Kidney (tissue), 13 donors: ENCODE measurements at regions not wholly inside any gene's neighbourhood (a gene's known extent, or its start where the extent isn't known, plus 50 kb on each side); places are given as distances from the start of the nearest gene placed in this dataset.

Experiments
- DNase-seq, 5 donors: peaks; one replicate each; pipeline ENCODE4 v3.0.0-alpha.2; 2013 to 2020
- FAIRE-seq: peaks from 2 replicates; lab custom pipeline; 2012; peaks lifted over from hg19 to GRCh38; lab: Jason Lieb, UNC
- H3K27ac ChIP-seq, 2 donors: one replicate each; pipeline ENCODE4 v1.7.0; 2013; ENCODE audit warnings: low read depth in 2 of 2, low read length in 2 of 2, inconsistent platforms in 1 of 2
- H3K27me3 ChIP-seq: one replicate; pipeline ENCODE4 v1.7.1; 2013; ENCODE audit warnings: low read length, inconsistent platforms; ENCODE audit not compliant: control insufficient read depth, insufficient read depth
- H3K36me3 ChIP-seq, 3 donors: one replicate each; pipeline versions ENCODE4 v1.7.0 to v1.7.1; 2013; ENCODE audit warnings: low read length in 3 of 3, control low read depth in 1 of 3, inconsistent platforms in 1 of 3; ENCODE audit not compliant: insufficient read depth in 3 of 3, control insufficient read depth in 2 of 3
- H3K4me1 ChIP-seq, 3 donors: one replicate each; pipeline versions ENCODE4 v1.7.0 to v1.7.1; 2013; ENCODE audit warnings: low read length in 3 of 3, inconsistent platforms in 1 of 3, low read depth in 1 of 3; ENCODE audit not compliant: control insufficient read depth in 2 of 3, insufficient read depth in 2 of 3
- H3K4me3 ChIP-seq, 3 donors: one replicate each; pipeline versions ENCODE4 v1.7.0 to v1.8.1; 2013; ENCODE audit warnings: low read length in 3 of 3, control low read depth in 1 of 3, inconsistent platforms in 1 of 3
- H3K9ac ChIP-seq, 3 donors: one replicate each; pipeline versions ENCODE4 v1.7.0 to v1.7.1; 2013; ENCODE audit warnings: low read length in 3 of 3, control low read depth in 1 of 3, inconsistent platforms in 1 of 3
- H3K9me3 ChIP-seq, 3 donors: one replicate each; pipeline versions ENCODE4 v1.7.0 to v1.7.1; 2013; ENCODE audit warnings: low read length in 3 of 3, control low read depth in 1 of 3, inconsistent platforms in 1 of 3; ENCODE audit not compliant: control insufficient read depth in 2 of 3, insufficient read depth in 1 of 3
- CTCF ChIP-seq: IDR thresholded peaks from 3 replicates; pipeline ENCODE4 v1.5.1; 2012; ENCODE audit warnings: mild to moderate bottlenecking, moderate library complexity, borderline replicate concordance; ENCODE audit not compliant: insufficient read depth; ENCODE audit errors: extremely low read depth
- intact Hi-C: fragments of 100-400 bp; cut with DNase I; formaldehyde crosslinking; loops from one replicate; pipeline ENCODE4 v1.11.1; 2022
- donor health status: control.
- donor health status: control.
- donor health status: control.
- donor health status: control.
- donor health status: control.
- donor health status: DM: yes; HTN: yes; CAD: no.
- donor health status: Normal renal cell carcinoma (clear cell type).

- no peak for FAIRE-seq
- no peaks in the 10 kb centered on the region for H3K9me3 ChIP-seq
- intact Hi-C loops: no loop called here
- no peak overlapping the region for H3K27ac ChIP-seq
- no peaks in the 10 kb centered on the region for H3K4me1 ChIP-seq
- H3K36me3 ChIP-seq: no peaks in the 10 kb centered on the region
- H3K9ac ChIP-seq: no peak overlapping the region
- no peak for TF ChIP-seq CTCF
- no peaks in the 10 kb centered on the region for H3K27me3 ChIP-seq
- no peak for DNase-seq
- H3K4me3 ChIP-seq: no peak overlapping the region
These were observed 169.6 kb downstream of the OPA1 start for GRCh38 chr3:193762657-193763056.

GRCh38 chr3:193764959-193765358 is 172.0 kb downstream of the OPA1 start:
- TF ChIP-seq CTCF: no peak
- H3K27me3 ChIP-seq: no peaks in the 10 kb centered on the region
- DNase-seq (no peak), FAIRE-seq (no peak)
- no peak overlapping the region for H3K9ac ChIP-seq
- no peak overlapping the region for H3K4me3 ChIP-seq
- no peak overlapping the region for H3K27ac ChIP-seq
- H3K36me3 ChIP-seq: no peaks in the 10 kb centered on the region
- H3K9me3 ChIP-seq: no peaks in the 10 kb centered on the region
- H3K4me1 ChIP-seq: no peaks in the 10 kb centered on the region
- intact Hi-C loops: no loop called here

- Histone ChIP-seq H3K27me3 (no peaks in the 10 kb centered on the region), H3K9me3 (no peaks in the 10 kb centered on the region), H3K9ac (no peak overlapping the region), H3K27ac (no peak overlapping the region), H3K4me3 (no peak overlapping the region), H3K36me3 (no peaks in the 10 kb centered on the region), H3K4me1 (no peaks in the 10 kb centered on the region)
- intact Hi-C loops: no loop called here
- TF ChIP-seq CTCF: no peak
- DNase-seq (no peak), FAIRE-seq (no peak)
These were observed 174.5 kb downstream of the OPA1 start for GRCh38 chr3:193767353-193768069.

- H3K4me3 ChIP-seq: no peak overlapping the region
- FAIRE-seq (no peak), DNase-seq (no peak)
- intact Hi-C loops: no loop called here
- no peak overlapping the region for H3K27ac ChIP-seq
- no peak overlapping the region for H3K9ac ChIP-seq
- H3K4me1 ChIP-seq: no peaks in the 10 kb centered on the region
- H3K9me3 ChIP-seq: no peaks in the 10 kb centered on the region
- H3K36me3 ChIP-seq: no peaks in the 10 kb centered on the region
- H3K27me3 ChIP-seq: no peaks in the 10 kb centered on the region
- TF ChIP-seq CTCF: no peak
These were observed 175.0 kb downstream of the OPA1 start for GRCh38 chr3:193768070-193768394.
